DOHH2 (cell line): ENCODE measurements at regions not wholly inside any gene's neighbourhood (a gene's known extent, or its start where the extent isn't known, plus 50 kb on each side); places are given as distances from the start of the nearest gene placed in this dataset.

Source experiments
- H3F3A ChIP-seq: fragments of 200-600 bp; sonication (generic), shearing (Covaris generic); 2 replicates; pipeline ENCODE4 v1.6.0; 2016; ENCODE audit warnings: antibody characterized with exemption, mild to moderate bottlenecking; ENCODE audit not compliant: control insufficient read depth, insufficient read depth
- H3K27ac ChIP-seq: fragments of 200-600 bp; sonication (generic); 2 replicates; pipeline ENCODE4 v1.5.1; 2014; ENCODE audit warnings: low read depth, mild to moderate bottlenecking, low read length, moderate library complexity
- H3K27me3 ChIP-seq: fragments of 200-600 bp; sonication (generic); 2 replicates; pipeline ENCODE4 v1.6.1; 2014; ENCODE audit warnings: mild to moderate bottlenecking, low read length, mixed read lengths; ENCODE audit not compliant: control insufficient read depth
- H3K36me3 ChIP-seq: fragments of 200-600 bp; sonication (generic); 2 replicates; pipeline ENCODE4 v1.6.1; 2014; ENCODE audit warnings: mild to moderate bottlenecking, low read length, moderate library complexity, mixed read lengths; ENCODE audit not compliant: control insufficient read depth
- H3K4me1 ChIP-seq: fragments of 200-600 bp; sonication (generic); 2 replicates; pipeline ENCODE4 v1.6.1; 2014; ENCODE audit warnings: mild to moderate bottlenecking, low read length, mixed read lengths; ENCODE audit not compliant: control insufficient read depth
- H3K4me2 ChIP-seq: fragments of 200-600 bp; sonication (generic); 2 replicates; pipeline ENCODE4 v1.6.0; 2014; ENCODE audit warnings: mild to moderate bottlenecking, low read length, moderate library complexity
- H3K4me3 ChIP-seq: fragments of 200-600 bp; sonication (generic); 2 replicates; pipeline ENCODE4 v1.5.1; 2014; ENCODE audit warnings: mild to moderate bottlenecking, low read length, mixed read lengths
- H3K79me2 ChIP-seq: fragments of 200-600 bp; sonication (generic); 2 replicates; pipeline ENCODE4 v1.6.1; 2014; ENCODE audit warnings: mild to moderate bottlenecking, low read length, mixed read lengths; ENCODE audit not compliant: control insufficient read depth
- H3K9me2 ChIP-seq: fragments of 200-600 bp; sonication (generic); replicated peaks from 2 replicates; pipeline ENCODE4 v1.6.1; 2014; ENCODE audit warnings: mild to moderate bottlenecking, low read length, mixed read lengths; ENCODE audit not compliant: control insufficient read depth
- H3K9me3 ChIP-seq: fragments of 200-600 bp; sonication (generic); 2 replicates; pipeline ENCODE4 v1.6.1; 2014; ENCODE audit warnings: antibody characterized with exemption, low read length, mixed read lengths; ENCODE audit not compliant: control insufficient read depth, insufficient read depth
- H4K20me1 ChIP-seq: fragments of 200-600 bp; sonication (generic); 2 replicates; pipeline ENCODE4 v1.6.0; 2014; ENCODE audit warnings: low read depth, mild to moderate bottlenecking, antibody characterized with exemption, low read length, moderate library complexity; ENCODE audit not compliant: control insufficient read depth, insufficient read depth
- EZH2phosphoT487 ChIP-seq: fragments of 200-600 bp; sonication (generic); IDR thresholded peaks from 2 replicates; pipeline ENCODE4 v1.6.1; 2017; ENCODE audit warnings: borderline replicate concordance, mild to moderate bottlenecking, antibody characterized with exemption, low read length, moderate library complexity, mixed read lengths
- TF ChIP-seq, protein P1 (sequence below): fragments of 200-600 bp; sonication (generic); IDR thresholded peaks from one replicate; pipeline ENCODE4 v1.5.1; 2014; ENCODE audit warnings: antibody characterized with exemption, mild to moderate bottlenecking, low read depth, low read length; ENCODE audit not compliant: poor library complexity, severe bottlenecking

DNA sequence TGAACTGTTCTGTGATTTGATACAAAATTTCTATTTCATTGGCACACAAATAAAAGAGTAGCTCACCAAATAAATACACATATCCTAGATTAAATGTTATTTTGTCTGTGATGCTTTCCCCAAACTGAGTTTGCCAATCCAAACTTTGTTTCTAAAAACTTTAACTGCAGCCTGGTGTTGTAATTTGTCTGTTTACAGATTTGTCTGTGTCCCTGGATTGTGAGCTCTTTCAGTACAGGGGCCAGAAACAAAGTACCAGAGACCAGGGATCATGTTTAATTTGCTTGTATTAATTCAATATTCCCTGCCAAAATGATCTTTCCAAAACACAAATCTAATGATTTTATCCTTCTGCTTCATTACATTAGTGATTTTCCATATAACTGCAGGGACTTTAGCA lies 1044.6 kb upstream of the GJE1 start:
- Histone ChIP-seq H3K36me3 (no peaks in the 10 kb centered on the region), H3K9me3 (no peaks in the 10 kb centered on the region), H3K27me3 (no peaks in the 10 kb centered on the region), H3K9me2 (no peaks in the 10 kb centered on the region), H3F3A (no peaks in the 10 kb centered on the region), H4K20me1 (no peaks in the 10 kb centered on the region), H3K4me2 (no peak overlapping the region), H3K79me2 (no peaks in the 10 kb centered on the region), H3K4me3 (no peak overlapping the region), H3K27ac (no peak overlapping the region), H3K4me1 (no peaks in the 10 kb centered on the region)
- TF ChIP-seq, protein P1, sequence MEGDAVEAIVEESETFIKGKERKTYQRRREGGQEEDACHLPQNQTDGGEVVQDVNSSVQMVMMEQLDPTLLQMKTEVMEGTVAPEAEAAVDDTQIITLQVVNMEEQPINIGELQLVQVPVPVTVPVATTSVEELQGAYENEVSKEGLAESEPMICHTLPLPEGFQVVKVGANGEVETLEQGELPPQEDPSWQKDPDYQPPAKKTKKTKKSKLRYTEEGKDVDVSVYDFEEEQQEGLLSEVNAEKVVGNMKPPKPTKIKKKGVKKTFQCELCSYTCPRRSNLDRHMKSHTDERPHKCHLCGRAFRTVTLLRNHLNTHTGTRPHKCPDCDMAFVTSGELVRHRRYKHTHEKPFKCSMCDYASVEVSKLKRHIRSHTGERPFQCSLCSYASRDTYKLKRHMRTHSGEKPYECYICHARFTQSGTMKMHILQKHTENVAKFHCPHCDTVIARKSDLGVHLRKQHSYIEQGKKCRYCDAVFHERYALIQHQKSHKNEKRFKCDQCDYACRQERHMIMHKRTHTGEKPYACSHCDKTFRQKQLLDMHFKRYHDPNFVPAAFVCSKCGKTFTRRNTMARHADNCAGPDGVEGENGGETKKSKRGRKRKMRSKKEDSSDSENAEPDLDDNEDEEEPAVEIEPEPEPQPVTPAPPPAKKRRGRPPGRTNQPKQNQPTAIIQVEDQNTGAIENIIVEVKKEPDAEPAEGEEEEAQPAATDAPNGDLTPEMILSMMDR, result no peak
- no peak for TF ChIP-seq EZH2phosphoT487

DNA sequence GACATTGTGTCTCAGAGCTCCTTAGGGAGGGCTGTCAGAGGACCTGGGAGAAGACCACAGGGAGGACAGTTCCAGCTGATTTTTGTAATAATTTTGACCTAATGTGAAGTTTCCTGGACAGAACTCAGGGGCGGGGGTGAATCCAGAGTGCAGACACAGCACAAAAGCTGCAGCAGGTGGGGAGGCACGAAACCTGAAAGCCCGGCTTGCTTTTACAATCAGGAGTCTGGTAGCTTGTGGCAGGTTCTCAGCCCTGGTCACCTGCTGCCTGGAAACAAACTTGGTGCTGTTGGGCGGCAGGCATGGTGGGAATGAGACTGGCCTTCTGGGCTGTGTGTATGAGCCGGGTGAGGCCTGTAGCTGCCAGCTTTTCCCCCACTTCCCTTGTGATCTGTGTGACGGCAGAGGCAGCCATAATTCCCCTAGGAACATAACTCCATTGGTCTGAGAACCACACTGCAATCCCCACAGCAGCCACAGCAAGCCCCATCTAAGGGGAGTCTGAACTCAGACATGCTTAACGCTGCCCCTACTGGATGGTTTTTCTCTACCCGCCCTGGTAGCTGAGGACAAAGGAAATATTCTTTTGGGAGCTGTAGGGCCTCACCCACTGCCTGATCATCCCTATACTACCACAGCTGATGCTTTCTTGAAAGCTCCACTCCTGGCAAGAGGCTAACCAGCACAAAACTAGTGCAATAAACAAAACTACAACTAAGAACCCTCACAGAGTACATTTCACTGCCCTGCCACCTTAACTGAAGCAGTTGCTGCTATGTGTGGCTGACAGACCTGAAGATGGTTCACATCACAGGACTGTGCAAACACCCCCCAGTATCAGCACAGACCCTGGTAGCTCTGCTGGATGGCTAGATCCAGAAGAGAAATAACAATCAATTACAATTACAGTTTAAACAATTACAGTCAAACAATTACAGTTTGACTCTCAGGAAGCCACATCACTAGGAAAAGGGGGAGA lies 1055.1 kb upstream of the GJE1 start:
- H3K4me2 ChIP-seq, result no peak overlapping the region
- H3K4me3 ChIP-seq, result no peak overlapping the region
- no peaks in the 10 kb centered on the region for H3K36me3 ChIP-seq
- no peaks in the 10 kb centered on the region for H3K9me3 ChIP-seq
- no peaks in the 10 kb centered on the region for H3K9me2 ChIP-seq
- no peak overlapping the region for H3K27ac ChIP-seq
- TF ChIP-seq, protein P1, result peak; percentile 22
- no peak for TF ChIP-seq EZH2phosphoT487
- H3K4me1 ChIP-seq, result no peaks in the 10 kb centered on the region
- H4K20me1 ChIP-seq, result no peaks in the 10 kb centered on the region
- no peaks in the 10 kb centered on the region for H3K79me2 ChIP-seq
- no peaks in the 10 kb centered on the region for H3F3A ChIP-seq
- H3K27me3 ChIP-seq, result no peaks in the 10 kb centered on the region

DNA sequence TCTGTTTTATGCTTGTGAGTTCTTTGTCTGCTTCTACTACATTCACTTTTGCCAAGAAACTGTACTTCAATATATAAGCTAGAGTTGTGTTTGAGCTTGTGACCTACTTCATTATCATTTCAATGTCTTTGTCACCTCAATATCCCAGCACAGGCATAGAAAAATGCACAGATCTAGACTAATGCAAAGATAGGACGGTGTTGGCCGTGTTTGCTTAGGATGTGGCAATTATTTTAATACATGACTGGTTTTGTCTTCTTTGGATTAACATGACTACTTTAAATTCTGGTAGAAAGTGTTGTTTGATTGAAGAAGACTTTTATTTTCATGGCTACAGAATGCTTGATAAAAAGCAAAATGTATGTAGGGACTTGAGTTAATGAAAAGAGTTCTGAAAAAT lies 1075.0 kb upstream of the GJE1 start:
- no peak overlapping the region for H3K27ac ChIP-seq
- H3K27me3 ChIP-seq, result no peaks in the 10 kb centered on the region
- H3K4me3 ChIP-seq, result no peak overlapping the region
- H3K9me2 ChIP-seq, result no peaks in the 10 kb centered on the region
- H3K9me3 ChIP-seq, result no peaks in the 10 kb centered on the region
- H3K4me1 ChIP-seq, result no peaks in the 10 kb centered on the region
- no peak overlapping the region for H3K4me2 ChIP-seq
- H3F3A ChIP-seq, result no peaks in the 10 kb centered on the region
- no peaks in the 10 kb centered on the region for H4K20me1 ChIP-seq
- H3K79me2 ChIP-seq, result no peaks in the 10 kb centered on the region
- H3K36me3 ChIP-seq, result no peaks in the 10 kb centered on the region
- TF ChIP-seq, protein P1, result no peak
- no peak for TF ChIP-seq EZH2phosphoT487
